ENCODE measurements at regions not wholly inside any gene's neighbourhood (a gene's known extent, or its start where the extent isn't known, plus 50 kb on each side); places are given as distances from the start of the nearest gene placed in this dataset.

DNA sequence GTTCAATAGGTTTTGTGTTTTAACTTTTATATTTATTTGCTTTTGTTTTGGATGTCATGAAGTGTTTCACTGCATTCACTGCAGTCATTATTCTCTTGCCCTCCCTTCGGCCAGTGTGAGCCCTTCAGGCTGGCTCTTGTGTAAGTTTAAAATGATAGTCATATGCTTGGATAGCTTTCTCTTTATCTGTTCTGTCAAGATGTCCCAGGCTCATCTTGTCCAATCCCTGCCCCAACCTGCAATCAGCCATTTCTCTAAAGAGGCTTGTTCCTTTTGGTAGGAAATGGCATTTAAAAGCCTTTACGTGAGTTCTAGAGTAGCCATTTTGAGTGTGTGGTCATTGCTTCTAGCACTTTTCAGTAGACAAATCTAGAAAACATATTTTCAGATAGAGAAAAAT lies 238.0 kb upstream of the SLC39A10 start:
- no peak for TF ChIP-seq CTCF (conservative IDR thresholded peaks at IDR 0.05; ENCODE audit: low read depth, low read length)
- TF ChIP-seq EZH2 (IDR thresholded peaks at IDR 0.05; ENCODE audit: low read length, unreplicated experiment) = no peak
